Stimulated activated CD8-positive, alpha-beta memory T cell treated with anti-CD3 and anti-CD28 coated beads, Interleukin-4, amount 100 ng/mL, for 24 hours (primary cell): ENCODE measurements at regions not wholly inside any gene's neighbourhood (a gene's known extent, or its start where the extent isn't known, plus 50 kb on each side); places are given as distances from the start of the nearest gene placed in this dataset.

Experiments
- DNase-seq: peaks from one replicate; pipeline ENCODE4 v3.0.0-alpha.2; 2020; ENCODE audit warnings: low read depth

- DNase-seq: no peak
Measured at GRCh38 chr11:33646629-33647028, 54.0 kb downstream of the C11orf91 start.

- DNase-seq: no peak
Measured at GRCh38 chr11:33646168-33646567, 54.5 kb downstream of the C11orf91 start.

GRCh38 chr11:33645686-33646085 lies 54.9 kb downstream of the C11orf91 start:
- DNase-seq: no peak

GRCh38 chr11:33643167-33643824 lies 57.3 kb downstream of the C11orf91 start:
- DNase-seq: no peak

GRCh38 chr11:33642461-33643166 lies 58.0 kb downstream of the C11orf91 start:
- DNase-seq: no peak

GRCh38 chr11:33640730-33641371 lies 59.8 kb downstream of the C11orf91 start:
- no peak for DNase-seq

- DNase-seq: no peak
Measured at GRCh38 chr11:33638608-33639007, 62.0 kb downstream of the C11orf91 start.

- no peak for DNase-seq
Measured at GRCh38 chr11:33636104-33636503, 64.5 kb downstream of the C11orf91 start.

GRCh38 chr11:33635161-33635560 lies 65.5 kb downstream of the C11orf91 start:
- DNase-seq: no peak

- no peak for DNase-seq
Measured at GRCh38 chr11:33634291-33634834, 66.3 kb downstream of the C11orf91 start.

- DNase-seq: no peak
Measured at GRCh38 chr11:33633251-33634003, 67.2 kb downstream of the C11orf91 start.

- DNase-seq: no peak
Measured at GRCh38 chr11:33631749-33632091, 68.9 kb downstream of the C11orf91 start.

GRCh38 chr11:33630936-33631748 lies 69.5 kb downstream of the C11orf91 start:
- DNase-seq: no peak

- no peak for DNase-seq
Measured at GRCh38 chr11:33624083-33624482, 76.5 kb downstream of the C11orf91 start.

- DNase-seq: no peak
Measured at GRCh38 chr11:33622806-33623205, 77.8 kb downstream of the C11orf91 start.

GRCh38 chr11:33622186-33622585 lies 78.4 kb downstream of the C11orf91 start:
- no peak for DNase-seq

GRCh38 chr11:33620423-33621171 lies 80.0 kb downstream of the C11orf91 start:
- no peak for DNase-seq

GRCh38 chr11:33618956-33619355 lies 81.7 kb downstream of the C11orf91 start:
- no peak for DNase-seq

GRCh38 chr11:33618351-33618710 lies 82.3 kb downstream of the C11orf91 start:
- no peak for DNase-seq

- DNase-seq: no peak
Measured at GRCh38 chr11:33617672-33618350, 82.8 kb downstream of the C11orf91 start.
